Testis (tissue), 2 donors: ENCODE measurements at regions not wholly inside any gene's neighbourhood (a gene's known extent, or its start where the extent isn't known, plus 50 kb on each side); places are given as distances from the start of the nearest gene placed in this dataset.

ENCODE experiments used
- CTCF ChIP-seq, 3 experiments: fragments of 450-650 bp in 2 of 3; fragments of 200-600 bp in 1 of 3; sonication (generic) in 1 of 3; IDR thresholded peaks; one replicate each; pipeline ENCODE4 v1.5.1; 2016 to 2019; ENCODE audit warnings: antibody characterized with exemption in 3 of 3, mild to moderate bottlenecking in 2 of 3, moderate library complexity in 1 of 3
- POLR2A ChIP-seq: fragments of 450-650 bp; IDR thresholded peaks from one replicate; pipeline ENCODE4 v1.6.1; 2017; ENCODE audit warnings: antibody characterized with exemption, mild to moderate bottlenecking, moderate library complexity

GRCh38 chr5:2185646-2186471 lies 303.1 kb upstream of the IRX4 start:
- TF ChIP-seq POLR2A (no peak), CTCF (IDR thresholded peaks at IDR 0.05) (no peak)
